ENCODE measurements at regions not wholly inside any gene's neighbourhood (a gene's known extent, or its start where the extent isn't known, plus 50 kb on each side); places are given as distances from the start of the nearest gene placed in this dataset.
"Not testable (repeated sequence)": the region's sequence is repeated elsewhere in the genome, so short reads cannot be mapped to it uniquely, and the experiment has no call there.

GRCh38 chr1:30151119-30151518 is 572.3 kb downstream of the MATN1 start:
- no peak for DNase-seq (ENCODE audit: low spot score)

GRCh38 chr1:30149226-30149625 is 574.2 kb downstream of the MATN1 start:
- no peak for DNase-seq (ENCODE audit: low spot score)

DNA sequence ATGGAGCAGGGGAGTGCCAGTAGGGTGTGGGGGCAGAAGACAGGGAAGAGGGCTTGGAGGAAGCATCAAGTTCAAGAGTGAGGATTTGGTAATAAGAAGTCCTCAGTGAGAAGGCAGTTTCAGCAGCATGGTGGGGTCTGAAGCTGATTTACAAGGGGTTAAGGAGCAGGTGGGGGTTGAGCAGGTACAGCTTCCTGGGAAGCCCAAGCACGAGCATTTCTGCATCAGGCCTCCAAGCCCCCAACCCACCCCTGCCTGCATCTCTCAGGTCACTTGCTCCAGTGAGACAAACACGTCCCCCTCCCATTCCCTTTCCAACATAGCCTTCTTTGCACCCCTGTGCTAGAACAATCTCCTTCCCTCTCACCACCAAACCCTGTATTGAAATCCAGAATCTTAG is 574.7 kb downstream of the MATN1 start:
- no peak for DNase-seq (ENCODE audit: low spot score)

DNA sequence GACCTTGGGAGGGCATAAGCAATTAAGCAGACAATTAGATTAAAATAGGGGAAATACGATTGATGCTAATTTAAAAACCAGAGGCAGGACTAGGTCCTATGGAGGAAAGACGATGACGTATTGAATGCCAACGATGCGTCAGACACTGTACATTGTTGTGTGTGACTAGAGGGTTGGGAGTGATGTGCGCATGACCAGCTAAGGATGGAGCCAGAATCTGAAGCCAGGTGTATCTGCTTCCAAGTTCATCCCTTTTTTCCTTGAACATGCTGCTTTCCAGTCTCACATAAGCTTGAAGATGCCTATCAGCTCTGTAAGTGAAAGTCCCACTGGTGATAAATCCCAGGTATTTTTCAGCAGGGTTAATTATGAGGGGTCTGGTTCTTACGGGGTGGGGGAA is 576.2 kb downstream of the MATN1 start:
- DNase-seq (ENCODE audit: low spot score), result no peak

- DNase-seq (ENCODE audit: low spot score), result no peak
These were observed 576.9 kb downstream of the MATN1 start for GRCh38 chr1:30146448-30146847.

GRCh38 chr1:30145723-30146303 is 577.6 kb downstream of the MATN1 start:
- no peak for DNase-seq (ENCODE audit: low spot score)

DNA sequence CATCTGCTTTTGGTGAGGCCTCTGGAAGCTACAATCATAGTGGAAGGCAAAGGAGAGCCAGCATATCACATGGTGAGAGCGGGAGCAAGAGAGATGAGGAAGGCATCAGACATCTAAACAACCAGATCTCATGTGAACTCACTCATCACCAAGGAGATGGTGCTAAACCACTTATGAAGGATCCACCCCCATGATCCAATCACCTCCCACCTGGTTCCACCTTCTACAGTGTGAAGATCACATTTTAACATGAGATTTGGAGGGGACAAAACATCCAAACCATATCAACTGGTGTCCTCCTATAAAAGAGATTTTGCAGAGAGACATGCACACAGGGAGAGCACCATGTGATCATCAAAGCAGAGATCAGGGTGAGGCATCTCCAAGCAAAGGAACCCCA is 578.6 kb downstream of the MATN1 start:
- DNase-seq (ENCODE audit: low spot score), result no peak

- no peak for DNase-seq (ENCODE audit: low spot score)
These were observed 579.9 kb downstream of the MATN1 start for GRCh38 chr1:30143517-30143916.

DNA sequence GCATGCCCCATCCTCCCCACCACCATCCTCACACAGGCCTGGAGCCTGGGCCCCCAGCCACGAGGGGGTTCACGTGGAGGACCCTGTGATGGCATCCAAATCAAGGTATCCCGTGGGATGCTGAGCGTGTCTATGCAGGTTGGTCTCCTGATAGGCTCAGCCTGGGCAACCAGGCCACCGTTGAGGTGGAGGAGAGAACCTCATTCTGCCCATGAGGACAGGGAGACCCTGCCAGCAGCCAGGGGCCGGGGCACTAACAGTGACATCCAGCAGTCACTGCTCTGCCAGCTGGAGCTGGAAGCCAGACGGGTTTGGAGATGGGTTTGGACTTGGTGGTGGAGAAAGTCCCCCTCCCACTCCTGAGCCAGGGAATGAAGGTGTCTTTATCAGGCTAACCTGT is 582.8 kb downstream of the MATN1 start:
- DNase-seq (ENCODE audit: low spot score), result no peak

DNA sequence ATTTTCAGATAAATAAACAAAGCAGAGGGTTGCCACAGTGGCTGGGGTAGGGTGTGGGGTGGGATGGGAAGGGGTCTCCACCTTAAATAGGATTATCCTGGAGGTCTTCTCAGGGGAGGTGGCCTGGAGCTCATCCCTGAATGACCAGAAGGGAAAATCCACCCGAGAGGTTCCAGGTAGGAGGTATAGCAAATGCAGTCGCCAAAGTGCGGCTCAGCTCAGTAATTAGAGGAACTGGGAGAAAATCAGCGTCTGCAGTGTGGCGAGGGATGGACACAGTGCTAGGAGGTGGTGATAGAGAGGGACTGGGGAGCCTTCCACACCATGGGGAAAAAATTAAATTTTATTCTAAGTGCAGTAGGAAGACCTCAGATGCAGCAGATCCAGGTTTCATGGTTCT is 584.5 kb downstream of the MATN1 start:
- no peak for DNase-seq (ENCODE audit: low spot score)

DNA sequence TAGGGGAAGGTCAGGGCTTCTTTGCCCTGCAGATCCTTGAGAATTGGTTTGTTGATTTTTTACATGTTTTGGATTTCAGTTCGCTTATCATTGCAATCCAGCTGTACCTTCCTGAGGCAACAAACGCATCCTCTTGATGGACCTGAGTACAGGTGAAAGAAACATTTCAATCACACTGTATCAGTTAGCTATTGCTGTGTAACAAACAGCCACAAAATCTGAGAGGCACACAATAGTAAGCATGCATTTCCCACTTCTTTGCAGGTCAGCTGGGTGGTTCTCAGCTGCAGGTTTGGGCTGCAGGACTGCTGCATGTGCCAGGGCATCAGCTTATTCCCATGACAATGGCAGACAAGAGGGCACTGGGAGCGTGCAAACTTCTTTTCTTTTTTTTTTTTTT is 586.4 kb downstream of the MATN1 start:
- no peak for DNase-seq (ENCODE audit: low spot score)

DNA sequence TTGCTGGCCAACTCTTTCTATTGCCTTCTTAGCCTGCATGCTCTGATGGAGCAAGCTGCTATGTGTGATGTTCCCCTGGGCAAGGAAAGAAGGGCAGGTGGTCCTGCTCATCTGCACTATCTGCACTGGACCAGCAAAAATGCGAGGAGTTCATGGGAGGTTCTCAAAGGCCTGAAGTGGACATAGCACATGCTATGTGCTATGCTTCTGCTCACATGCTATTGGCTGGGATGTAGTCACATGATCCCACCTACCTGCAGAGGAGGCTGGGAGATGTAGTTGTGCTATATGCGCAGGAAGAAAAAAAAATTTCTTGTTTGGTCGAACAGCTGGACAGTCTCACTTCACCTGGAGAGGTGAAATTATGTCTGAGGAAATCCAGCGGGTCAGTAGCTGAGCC is 587.7 kb downstream of the MATN1 start:
- no peak for DNase-seq (ENCODE audit: low spot score)

DNA sequence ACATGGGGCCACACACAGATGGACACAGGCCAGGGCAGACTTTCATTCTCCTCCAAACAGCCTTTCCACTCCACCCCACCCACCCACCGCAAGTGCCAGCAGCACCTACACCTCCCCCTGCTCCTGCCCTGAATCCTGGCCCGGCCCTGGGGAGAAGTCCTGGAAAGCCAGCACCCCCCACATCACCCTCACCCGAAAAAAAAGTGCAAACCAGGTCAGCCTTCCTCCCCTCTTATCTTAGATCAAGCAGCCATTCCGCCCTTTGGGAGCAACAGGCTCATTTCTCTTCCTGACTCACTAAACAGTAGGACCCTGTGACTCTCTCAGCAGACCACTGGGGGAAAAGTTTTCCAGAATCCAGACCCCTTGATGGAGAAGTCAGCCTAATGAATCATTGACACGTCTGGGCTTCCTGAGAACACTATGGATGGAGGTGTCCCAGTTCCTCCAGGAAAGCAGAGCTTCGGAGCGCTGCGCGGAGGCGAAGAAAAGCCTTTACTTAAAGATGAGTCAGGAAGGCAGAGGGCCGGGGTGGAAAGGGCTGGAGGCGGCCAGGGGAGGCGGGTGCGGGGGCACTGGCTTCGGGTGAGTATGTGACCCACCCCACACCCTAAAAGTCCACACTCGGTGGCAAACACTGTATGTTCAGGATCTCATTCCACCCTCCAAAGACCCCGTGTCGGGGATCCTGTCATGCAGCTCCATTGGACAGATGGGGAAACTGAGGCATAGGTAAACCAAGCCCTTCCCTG is 588.7 kb downstream of the MATN1 start:
- no peak for DNase-seq (ENCODE audit: low spot score)

GRCh38 chr1:30133414-30134055 is 589.9 kb downstream of the MATN1 start:
- no peak for DNase-seq (ENCODE audit: low spot score)

DNA sequence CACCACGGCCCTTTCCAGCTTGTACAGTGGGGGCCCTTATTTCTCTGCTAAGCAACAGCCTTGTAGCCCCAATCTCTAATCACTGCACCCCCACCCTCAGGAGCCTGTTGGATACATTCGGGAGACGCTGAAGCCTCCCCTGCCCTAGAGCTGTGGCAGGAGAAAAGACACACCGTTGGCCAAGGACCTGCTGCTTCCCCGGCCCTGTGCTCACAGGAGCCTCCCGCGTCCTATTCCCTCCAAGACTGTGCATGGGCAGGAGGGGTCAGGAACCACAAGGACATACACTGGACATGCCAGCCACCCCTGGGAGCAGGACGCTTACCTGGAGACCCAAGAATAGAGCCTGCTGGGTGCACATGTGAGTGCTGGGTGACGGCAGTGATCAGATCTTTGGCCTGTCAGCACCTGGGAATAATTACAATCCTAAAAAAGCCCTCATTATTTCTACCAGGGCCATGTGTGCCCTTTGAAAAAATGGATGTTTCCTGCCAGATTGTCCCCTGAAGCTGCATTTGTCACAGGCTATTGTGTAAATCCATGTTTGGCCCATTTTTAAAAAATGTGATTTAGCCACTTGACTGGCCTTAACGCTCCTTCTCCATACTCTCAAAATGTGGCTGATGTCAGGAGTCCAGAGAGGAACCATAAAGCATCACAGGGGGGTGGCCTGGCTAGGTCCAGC is 590.6 kb downstream of the MATN1 start:
- no peak for DNase-seq (ENCODE audit: low spot score)

DNA sequence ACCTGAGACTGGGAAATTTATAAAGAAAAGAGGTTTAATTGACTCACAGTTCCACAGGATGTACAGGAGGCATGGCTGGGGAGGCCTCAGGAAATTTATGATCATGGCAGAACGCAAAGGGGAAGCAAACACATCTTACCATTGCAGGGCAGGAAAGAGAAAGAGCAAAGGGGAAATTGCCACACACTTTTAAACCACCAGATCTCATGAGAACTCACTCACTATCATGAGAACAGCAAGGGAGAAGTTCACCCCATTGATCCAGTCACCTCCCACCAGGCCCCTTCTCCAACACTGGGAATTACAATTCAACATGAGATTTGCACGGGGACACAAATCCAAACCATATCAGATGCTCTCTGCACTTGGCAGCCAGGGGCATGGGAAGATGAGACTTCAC is 592.8 kb downstream of the MATN1 start:
- DNase-seq (ENCODE audit: low spot score), result not testable (repeated sequence)

GRCh38 chr1:30130099-30130498 is 593.3 kb downstream of the MATN1 start:
- no peak for DNase-seq (ENCODE audit: low spot score)

GRCh38 chr1:30129421-30130055 is 593.8 kb downstream of the MATN1 start:
- DNase-seq (ENCODE audit: low spot score), result no peak

DNA sequence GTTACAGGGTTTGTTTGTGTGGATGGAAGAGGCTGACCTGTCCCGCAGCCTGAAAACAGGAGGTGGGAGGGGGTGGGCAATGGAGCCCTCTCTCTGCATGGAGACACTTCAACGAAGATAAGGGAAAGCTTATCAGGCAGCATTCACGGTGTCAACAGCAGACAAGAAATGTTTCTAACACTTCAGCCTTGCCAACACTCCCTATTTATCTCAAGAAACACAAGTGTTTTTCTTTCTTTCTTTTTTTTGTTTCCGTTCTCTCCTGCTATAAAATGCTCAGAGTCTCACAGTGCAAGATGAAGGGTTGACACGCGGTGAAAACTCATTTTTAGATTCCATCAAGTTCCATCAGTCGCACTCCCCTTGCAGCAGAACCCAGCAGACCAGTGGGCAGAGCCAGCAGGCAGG is 594.4 kb downstream of the MATN1 start:
- DNase-seq (ENCODE audit: low spot score), result no peak

DNA sequence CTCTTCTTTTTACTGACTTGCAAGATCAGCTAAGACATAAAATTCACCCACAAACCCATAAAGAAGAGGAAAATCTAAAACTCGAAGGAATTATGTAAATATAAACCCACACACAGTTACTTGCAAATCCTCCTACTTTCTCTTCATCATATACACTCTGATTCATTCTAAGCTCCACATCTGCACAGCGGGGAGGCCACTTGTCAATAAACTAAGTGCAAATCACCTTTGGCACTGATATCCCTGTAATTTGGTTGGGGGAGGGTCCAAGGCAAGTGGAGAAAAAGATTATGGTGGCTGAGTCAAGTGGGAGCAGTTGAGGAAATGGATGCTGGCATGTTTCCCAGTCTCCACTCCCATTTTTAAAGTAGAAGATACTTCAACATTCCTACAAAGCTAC is 596.5 kb downstream of the MATN1 start:
- no peak for DNase-seq (ENCODE audit: low spot score)

- DNase-seq (ENCODE audit: low spot score), result no peak
These were observed 597.6 kb downstream of the MATN1 start for GRCh38 chr1:30125821-30126170.

DNA sequence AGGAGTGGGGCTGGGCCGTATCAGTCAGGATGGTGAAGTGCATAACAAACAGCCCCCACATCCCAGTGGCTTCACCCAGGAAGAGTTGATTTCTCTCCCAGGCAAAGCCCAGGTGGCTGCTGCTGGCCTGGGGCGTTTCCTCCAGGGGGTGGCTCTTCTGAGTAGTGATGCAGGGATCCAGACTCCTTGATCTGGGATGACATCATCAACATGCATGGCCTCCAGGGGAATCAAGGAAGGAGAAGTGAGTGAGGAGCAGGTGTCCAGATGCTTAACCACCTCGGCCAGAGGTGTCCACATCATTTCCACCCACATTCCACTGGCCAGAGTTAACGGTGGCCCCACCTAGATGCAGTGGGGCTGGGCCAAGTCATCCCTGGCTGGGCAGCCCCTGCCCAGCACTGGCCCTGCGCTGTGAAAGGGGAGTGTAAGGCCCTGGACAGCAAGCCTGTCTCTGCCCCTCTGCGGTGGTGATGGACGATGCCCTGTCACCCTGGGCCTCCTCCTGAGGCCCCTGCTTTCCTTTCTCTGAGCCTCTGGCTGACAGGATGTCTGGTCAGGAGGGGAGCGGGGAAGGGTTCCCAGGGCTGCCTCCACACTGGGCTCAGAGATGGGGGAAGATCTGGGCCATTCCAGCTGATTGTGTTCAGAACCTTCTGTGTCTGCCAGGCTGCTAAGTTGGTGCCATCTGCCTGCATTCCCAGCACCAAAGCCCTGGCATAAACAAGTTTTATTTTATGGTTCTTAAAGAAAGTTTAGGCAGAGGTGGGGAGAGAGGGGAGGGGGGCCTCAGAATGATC is 598.2 kb downstream of the MATN1 start:
- DNase-seq (ENCODE audit: low spot score), result no peak
